Right cardiac atrium (tissue), 5 donors: ENCODE measurements at regions not wholly inside any gene's neighbourhood (a gene's known extent, or its start where the extent isn't known, plus 50 kb on each side); places are given as distances from the start of the nearest gene placed in this dataset.

Source experiments
- ATAC-seq, 2 donors: fragments of 200-7000 bp; cut with Tn5 transposase; one replicate each; pipeline versions ENCODE4 v1.8.0 to v1.9.1; 2020; ENCODE audit warnings: moderate library complexity in 2 of 2, mild to moderate bottlenecking in 1 of 2
- DNase-seq, 3 donors: peaks; one replicate each; pipeline ENCODE4 v3.0.0-alpha.2; 2020
- H3K27ac ChIP-seq: one replicate; pipeline ENCODE4 v1.5.1; 2013; ENCODE audit warnings: mild to moderate bottlenecking, low read length, control low read depth, moderate library complexity
- H3K27me3 ChIP-seq: one replicate; pipeline ENCODE4 v1.6.1; 2013; ENCODE audit not compliant: control insufficient read depth, insufficient read depth
- H3K4me1 ChIP-seq: one replicate; pipeline ENCODE4 v1.6.1; 2013; ENCODE audit warnings: low read length; ENCODE audit not compliant: control insufficient read depth, insufficient read depth
- H3K4me3 ChIP-seq: one replicate; pipeline ENCODE4 v1.5.1; 2013; ENCODE audit warnings: low read length, control low read depth
- H3K9me3 ChIP-seq: one replicate; pipeline ENCODE4 v1.6.1; 2013; ENCODE audit warnings: low read length; ENCODE audit not compliant: control insufficient read depth
- WGBS: extraction: QIAGEN DNeasy Blood & Tissue Kit; methylation state at CpG from one replicate; pipeline ENCODE4 v1.1.7; 2013; 5-methylcytosine and 5-hydroxymethylcytosine counted together
- intact Hi-C, 4 donors: fragments of 100-400 bp; cut with DNase I; formaldehyde crosslinking; loops; one replicate each; pipeline versions ENCODE4 v1.11.0 to v1.14.0; 2022 to 2023
- donor health status: healthy with polysubstance abuse.
- donor health status: DM: no; HTN: yes; CAD: no.
- donor health status: DM: no; HTN: no; CAD: no.
- donor health status: DM: no; HTN: yes; CAD: no; lungs with severe emphysema.
- donor health status: DM: yes; HTN: yes; CAD: no.

GRCh38 chr17:72440961-72441360 lies 320.1 kb downstream of the SOX9 start:
- Histone ChIP-seq H3K27me3 (no peaks in the 10 kb centered on the region), H3K4me3 (no peak overlapping the region), H3K4me1 (no peaks in the 10 kb centered on the region), H3K9me3 (no peaks in the 10 kb centered on the region), H3K27ac (no peak overlapping the region)
- no peak for DNase-seq
- intact Hi-C loops = no loop called here
- ATAC-seq = no peak
- WGBS = 81% methylated on average over 6 of the region's 6 CpGs

DNA sequence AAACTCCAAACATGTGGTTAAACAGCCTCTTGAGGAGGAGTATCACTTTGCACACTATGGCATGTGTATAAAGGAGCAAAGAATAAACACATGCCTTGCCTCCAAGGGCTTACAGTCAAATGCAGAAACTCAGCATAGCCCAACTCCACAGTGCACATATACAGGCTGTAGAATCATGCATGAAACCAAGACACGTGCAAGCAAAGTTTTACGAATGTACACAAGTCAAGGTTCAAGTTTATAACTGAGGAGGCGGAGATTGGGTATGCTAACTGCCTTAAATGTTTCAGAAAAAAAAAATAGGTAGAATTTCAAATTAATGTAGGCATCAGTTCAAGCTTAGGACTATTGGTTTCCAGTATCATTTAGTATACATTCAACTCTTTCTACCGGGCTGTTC lies 321.1 kb downstream of the SOX9 start:
- Histone ChIP-seq H3K27me3 (no peaks in the 10 kb centered on the region), H3K4me1 (no peaks in the 10 kb centered on the region), H3K4me3 (no peak overlapping the region), H3K27ac (no peak overlapping the region), H3K9me3 (no peaks in the 10 kb centered on the region)
- no peak for ATAC-seq
- intact Hi-C loops = no loop called here
- 94% methylated on average over 4 of the region's 4 CpGs for WGBS
- no peak for DNase-seq

DNA sequence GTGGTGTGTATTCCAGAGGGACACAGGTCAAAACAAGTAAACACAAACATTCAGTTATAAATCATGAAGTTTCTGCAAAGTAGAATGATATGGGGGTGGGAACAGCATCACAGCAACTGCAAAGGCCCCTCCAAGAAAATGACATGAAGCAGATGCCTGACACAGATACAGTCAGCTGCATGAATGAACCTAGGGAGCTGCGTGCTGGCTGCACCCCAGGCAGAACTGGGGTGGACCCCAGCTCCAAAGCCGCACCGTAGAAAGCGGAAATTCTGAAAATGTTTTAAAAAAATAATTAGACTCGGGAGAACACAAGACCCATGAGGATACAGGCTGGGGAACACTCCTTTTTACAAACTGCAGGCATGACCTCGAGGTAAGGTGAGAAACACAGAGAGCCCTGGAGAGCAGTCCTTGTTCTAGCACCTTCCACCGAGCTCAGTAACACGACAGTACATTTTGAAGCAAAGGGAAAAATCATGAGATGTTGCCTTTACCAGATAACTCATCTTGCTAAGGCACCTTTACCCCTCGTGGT lies 323.8 kb downstream of the SOX9 start:
- WGBS = 79% methylated on average over 9 of the region's 9 CpGs
- Histone ChIP-seq H3K4me1 (no peaks in the 10 kb centered on the region), H3K9me3 (no peaks in the 10 kb centered on the region), H3K27ac (no peak overlapping the region), H3K4me3 (no peak overlapping the region), H3K27me3 (no peaks in the 10 kb centered on the region)
- DNase-seq = no peak
- intact Hi-C loops = no loop called here
- ATAC-seq = no peak

- DNase-seq (no peak), ATAC-seq (no peak)
- Histone ChIP-seq H3K4me1 (no peaks in the 10 kb centered on the region), H3K27me3 (no peaks in the 10 kb centered on the region), H3K9me3 (no peaks in the 10 kb centered on the region), H3K27ac (no peak overlapping the region), H3K4me3 (no peak overlapping the region)
- 91% methylated on average over 26 of the region's 26 CpGs for WGBS
- intact Hi-C loops = no loop called here
Observed at GRCh38 chr17:72445055-72445991, 324.5 kb downstream of the SOX9 start.

GRCh38 chr17:72446118-72446517 lies 325.3 kb downstream of the SOX9 start:
- ATAC-seq = no peak
- Histone ChIP-seq H3K4me1 (no peaks in the 10 kb centered on the region), H3K4me3 (no peak overlapping the region), H3K27ac (no peak overlapping the region), H3K27me3 (no peaks in the 10 kb centered on the region), H3K9me3 (no peaks in the 10 kb centered on the region)
- intact Hi-C loops = no loop called here
- WGBS = 94% methylated on average over 6 of the region's 6 CpGs
- DNase-seq = no peak

- 77% methylated on average over 17 of the region's 17 CpGs for WGBS
- no peak for ATAC-seq
Observed at GRCh38 chr17:72446525-72447250, 325.9 kb downstream of the SOX9 start.

DNA sequence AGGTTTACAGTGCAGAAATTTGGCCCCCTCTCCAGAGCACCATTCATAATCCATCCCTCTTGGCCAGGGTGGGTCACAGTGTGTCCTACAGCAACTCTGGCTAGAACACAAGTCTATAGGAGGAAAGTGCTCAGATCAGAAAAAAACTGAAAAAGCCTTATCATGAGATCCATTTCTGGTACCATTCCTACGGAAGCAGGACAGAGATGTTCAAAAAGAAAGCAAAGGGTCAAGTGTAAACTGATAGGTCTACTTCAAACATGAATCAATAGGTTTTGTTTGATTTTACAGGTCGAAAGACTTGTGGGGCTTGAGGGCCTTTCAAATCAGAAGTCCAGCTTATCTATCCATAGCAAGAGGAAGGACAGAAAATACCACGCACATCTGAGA lies 326.4 kb downstream of the SOX9 start:
- intact Hi-C loops = no loop called here

More at GRCh38 chr17:72446525-72447250, 325.9 kb downstream of the SOX9 start:
- Histone ChIP-seq H3K4me3 (no peak overlapping the region), H3K27ac (no peak overlapping the region), H3K4me1 (no peaks in the 10 kb centered on the region), H3K9me3 (no peaks in the 10 kb centered on the region), H3K27me3 (no peaks in the 10 kb centered on the region)
- intact Hi-C loops = no loop called here
- DNase-seq = no peak

DNA sequence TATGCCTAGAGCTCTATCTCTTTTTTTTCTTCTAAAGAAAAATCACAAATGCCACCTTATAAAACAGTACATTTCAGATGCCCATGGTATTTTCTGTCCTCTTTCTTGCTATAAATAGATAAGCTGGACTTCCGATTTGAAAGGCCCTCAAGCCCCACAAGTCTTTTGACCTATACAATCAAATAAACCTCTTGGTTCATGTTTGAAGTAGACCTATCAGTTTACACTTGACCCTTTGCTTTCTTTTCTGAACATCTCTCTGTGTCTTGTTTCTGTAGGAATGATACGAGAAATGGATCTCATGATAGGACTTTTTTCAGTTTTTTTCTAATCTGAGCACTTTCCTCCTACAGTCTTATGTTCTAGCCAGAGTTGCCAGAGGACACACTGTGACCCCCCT lies 327.2 kb downstream of the SOX9 start:
- Histone ChIP-seq H3K4me1 (no peaks in the 10 kb centered on the region), H3K9me3 (no peaks in the 10 kb centered on the region), H3K27ac (no peak overlapping the region), H3K27me3 (no peaks in the 10 kb centered on the region), H3K4me3 (no peak overlapping the region)
- intact Hi-C loops = no loop called here
- 73% methylated on average over 2 of the region's 2 CpGs for WGBS
- ATAC-seq = no peak
- no peak for DNase-seq

More for the DNA sequence above, 326.4 kb downstream of the SOX9 start:
- no peak for DNase-seq
- Histone ChIP-seq H3K4me3 (no peak overlapping the region), H3K27me3 (no peaks in the 10 kb centered on the region), H3K4me1 (no peaks in the 10 kb centered on the region), H3K27ac (no peak overlapping the region), H3K9me3 (no peaks in the 10 kb centered on the region)
- no peak for ATAC-seq
- WGBS = 77% methylated on average over 3 of the region's 3 CpGs

GRCh38 chr17:72452286-72453173 lies 331.7 kb downstream of the SOX9 start:
- no peaks in the 10 kb centered on the region for H3K9me3 ChIP-seq
- H3K27ac ChIP-seq = no peak overlapping the region
- intact Hi-C loops = no loop called here
- no peaks in the 10 kb centered on the region for H3K4me1 ChIP-seq
- ATAC-seq = no peak
- H3K4me3 ChIP-seq = no peak overlapping the region
- no peaks in the 10 kb centered on the region for H3K27me3 ChIP-seq
- DNase-seq = no peak
- 66% methylated on average over 5 of the region's 5 CpGs for WGBS

- no peak for ATAC-seq
- WGBS = 90% methylated on average over 4 of the region's 4 CpGs
Observed at GRCh38 chr17:72454342-72454741, 333.5 kb downstream of the SOX9 start.

More at GRCh38 chr17:72454342-72454741, 333.5 kb downstream of the SOX9 start:
- DNase-seq = no peak
- H3K4me3 ChIP-seq = no peak overlapping the region
- no peaks in the 10 kb centered on the region for H3K4me1 ChIP-seq
- intact Hi-C loops = no loop called here
- H3K27ac ChIP-seq = no peak overlapping the region
- no peaks in the 10 kb centered on the region for H3K27me3 ChIP-seq
- no peaks in the 10 kb centered on the region for H3K9me3 ChIP-seq
